HL-60 (cell line): ENCODE measurements at regions not wholly inside any gene's neighbourhood (a gene's known extent, or its start where the extent isn't known, plus 50 kb on each side); places are given as distances from the start of the nearest gene placed in this dataset.

Experiments
- DNase-seq, 2 experiments: peaks; one replicate each; pipeline ENCODE4 v3.0.0-alpha.2; 2010 to 2020; ENCODE audit warnings: low read depth in 1 of 2, low spot score in 1 of 2
- H3K27ac ChIP-seq: fragments of 250-450 bp; sonication (Bioruptor Pico); replicated peaks from 2 replicates; pipeline ENCODE4 v1.5.1; 2020; ENCODE audit warnings: mild to moderate bottlenecking, moderate library complexity
- H3K27me3 ChIP-seq: fragments of 250-450 bp; sonication (Bioruptor Pico); 2 replicates; pipeline ENCODE4 v1.5.1; 2021; ENCODE audit warnings: mild to moderate bottlenecking, moderate library complexity; ENCODE audit not compliant: insufficient read depth, poor library complexity, severe bottlenecking
- H3K4me3 ChIP-seq: replicated peaks from 2 replicates; pipeline ENCODE4 v1.5.1; 2011; ENCODE audit warnings: mild to moderate bottlenecking, control low read depth, low read length; ENCODE audit not compliant: insufficient read depth
- GABPA ChIP-seq: IDR thresholded peaks from 2 replicates; pipeline ENCODE4 v1.6.1; 2012; ENCODE audit warnings: low read depth
- POLR2AphosphoS5 ChIP-seq: IDR thresholded peaks from 2 replicates; pipeline ENCODE4 v1.6.1; 2012; ENCODE audit warnings: low read depth
- SPI1 ChIP-seq: IDR thresholded peaks from 2 replicates; pipeline ENCODE4 v1.6.1; 2012; ENCODE audit warnings: low read depth, mild to moderate bottlenecking, borderline replicate concordance
- TF ChIP-seq, protein P1 (sequence below): IDR thresholded peaks from 2 replicates; pipeline ENCODE4 v1.6.1; 2012; ENCODE audit warnings: low read depth; ENCODE audit not compliant: insufficient replicate concordance
- TF ChIP-seq, protein P2 (sequence below): IDR thresholded peaks from one replicate; pipeline ENCODE4 v1.5.1; 2011; ENCODE audit warnings: low read length, control low read depth, inconsistent platforms; ENCODE audit not compliant: insufficient read depth

DNA sequence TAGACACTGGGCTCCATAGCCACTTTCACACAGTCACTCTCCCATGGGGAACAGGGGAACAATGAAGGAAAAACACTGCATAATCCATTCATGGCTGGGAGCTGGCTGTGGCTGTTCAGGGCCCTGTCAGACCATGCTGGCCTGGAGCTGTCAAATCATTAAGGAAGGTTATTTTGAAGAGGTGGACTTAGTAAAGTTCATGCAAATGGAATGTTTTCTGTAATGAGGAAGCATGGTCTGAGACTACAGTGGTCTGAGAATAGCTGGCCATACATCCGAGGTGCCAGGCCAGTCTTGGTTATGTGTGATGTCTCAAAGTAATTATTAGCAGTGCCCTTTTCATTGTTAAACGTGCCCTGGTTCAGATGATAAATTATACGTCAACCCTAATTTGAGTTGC, 117.1 kb upstream of the MRPS22 start:
- no peak for DNase-seq
- no peak for TF ChIP-seq SPI1
- TF ChIP-seq GABPA: no peak
- TF ChIP-seq POLR2AphosphoS5: no peak
- TF ChIP-seq, protein P1, sequence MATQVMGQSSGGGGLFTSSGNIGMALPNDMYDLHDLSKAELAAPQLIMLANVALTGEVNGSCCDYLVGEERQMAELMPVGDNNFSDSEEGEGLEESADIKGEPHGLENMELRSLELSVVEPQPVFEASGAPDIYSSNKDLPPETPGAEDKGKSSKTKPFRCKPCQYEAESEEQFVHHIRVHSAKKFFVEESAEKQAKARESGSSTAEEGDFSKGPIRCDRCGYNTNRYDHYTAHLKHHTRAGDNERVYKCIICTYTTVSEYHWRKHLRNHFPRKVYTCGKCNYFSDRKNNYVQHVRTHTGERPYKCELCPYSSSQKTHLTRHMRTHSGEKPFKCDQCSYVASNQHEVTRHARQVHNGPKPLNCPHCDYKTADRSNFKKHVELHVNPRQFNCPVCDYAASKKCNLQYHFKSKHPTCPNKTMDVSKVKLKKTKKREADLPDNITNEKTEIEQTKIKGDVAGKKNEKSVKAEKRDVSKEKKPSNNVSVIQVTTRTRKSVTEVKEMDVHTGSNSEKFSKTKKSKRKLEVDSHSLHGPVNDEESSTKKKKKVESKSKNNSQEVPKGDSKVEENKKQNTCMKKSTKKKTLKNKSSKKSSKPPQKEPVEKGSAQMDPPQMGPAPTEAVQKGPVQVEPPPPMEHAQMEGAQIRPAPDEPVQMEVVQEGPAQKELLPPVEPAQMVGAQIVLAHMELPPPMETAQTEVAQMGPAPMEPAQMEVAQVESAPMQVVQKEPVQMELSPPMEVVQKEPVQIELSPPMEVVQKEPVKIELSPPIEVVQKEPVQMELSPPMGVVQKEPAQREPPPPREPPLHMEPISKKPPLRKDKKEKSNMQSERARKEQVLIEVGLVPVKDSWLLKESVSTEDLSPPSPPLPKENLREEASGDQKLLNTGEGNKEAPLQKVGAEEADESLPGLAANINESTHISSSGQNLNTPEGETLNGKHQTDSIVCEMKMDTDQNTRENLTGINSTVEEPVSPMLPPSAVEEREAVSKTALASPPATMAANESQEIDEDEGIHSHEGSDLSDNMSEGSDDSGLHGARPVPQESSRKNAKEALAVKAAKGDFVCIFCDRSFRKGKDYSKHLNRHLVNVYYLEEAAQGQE: no peak
- TF ChIP-seq, protein P2, sequence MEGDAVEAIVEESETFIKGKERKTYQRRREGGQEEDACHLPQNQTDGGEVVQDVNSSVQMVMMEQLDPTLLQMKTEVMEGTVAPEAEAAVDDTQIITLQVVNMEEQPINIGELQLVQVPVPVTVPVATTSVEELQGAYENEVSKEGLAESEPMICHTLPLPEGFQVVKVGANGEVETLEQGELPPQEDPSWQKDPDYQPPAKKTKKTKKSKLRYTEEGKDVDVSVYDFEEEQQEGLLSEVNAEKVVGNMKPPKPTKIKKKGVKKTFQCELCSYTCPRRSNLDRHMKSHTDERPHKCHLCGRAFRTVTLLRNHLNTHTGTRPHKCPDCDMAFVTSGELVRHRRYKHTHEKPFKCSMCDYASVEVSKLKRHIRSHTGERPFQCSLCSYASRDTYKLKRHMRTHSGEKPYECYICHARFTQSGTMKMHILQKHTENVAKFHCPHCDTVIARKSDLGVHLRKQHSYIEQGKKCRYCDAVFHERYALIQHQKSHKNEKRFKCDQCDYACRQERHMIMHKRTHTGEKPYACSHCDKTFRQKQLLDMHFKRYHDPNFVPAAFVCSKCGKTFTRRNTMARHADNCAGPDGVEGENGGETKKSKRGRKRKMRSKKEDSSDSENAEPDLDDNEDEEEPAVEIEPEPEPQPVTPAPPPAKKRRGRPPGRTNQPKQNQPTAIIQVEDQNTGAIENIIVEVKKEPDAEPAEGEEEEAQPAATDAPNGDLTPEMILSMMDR: no peak
- Histone ChIP-seq H3K27ac (no peak overlapping the region), H3K27me3 (no peaks in the 10 kb centered on the region), H3K4me3 (no peak overlapping the region)

DNA sequence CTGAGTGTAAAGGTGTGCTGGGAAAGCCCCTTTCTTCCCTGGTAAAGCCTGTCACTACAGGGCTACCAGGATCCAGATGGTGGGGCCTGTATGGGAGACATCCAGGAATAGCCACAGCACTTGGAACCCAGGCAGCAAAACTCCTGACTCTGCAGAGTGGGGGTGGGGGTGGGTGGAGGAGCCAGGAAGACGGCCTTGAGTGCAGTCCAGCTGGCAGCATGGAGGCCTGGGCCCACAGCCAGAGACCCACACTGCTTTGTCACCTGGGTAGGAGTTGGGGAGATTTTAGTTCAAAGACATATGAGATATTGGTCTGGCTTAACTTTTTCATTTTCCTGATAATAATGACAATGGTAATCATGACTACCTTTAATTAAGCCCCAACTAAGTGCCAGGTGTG, 116.7 kb upstream of the MRPS22 start:
- no peak for DNase-seq
- Histone ChIP-seq H3K4me3 (no peak overlapping the region), H3K27ac (no peak overlapping the region), H3K27me3 (no peaks in the 10 kb centered on the region)
- TF ChIP-seq SPI1: no peak
- TF ChIP-seq, protein P2: no peak
- no peak for TF ChIP-seq POLR2AphosphoS5
- no peak for TF ChIP-seq GABPA
- TF ChIP-seq, protein P1: no peak

- no peak for TF ChIP-seq GABPA
- Histone ChIP-seq H3K4me3 (no peak overlapping the region), H3K27me3 (no peaks in the 10 kb centered on the region), H3K27ac (no peak overlapping the region)
- no peak for DNase-seq
Measured at GRCh38 chr3:139227827-139228226, 116.0 kb upstream of the MRPS22 start.

DNA sequence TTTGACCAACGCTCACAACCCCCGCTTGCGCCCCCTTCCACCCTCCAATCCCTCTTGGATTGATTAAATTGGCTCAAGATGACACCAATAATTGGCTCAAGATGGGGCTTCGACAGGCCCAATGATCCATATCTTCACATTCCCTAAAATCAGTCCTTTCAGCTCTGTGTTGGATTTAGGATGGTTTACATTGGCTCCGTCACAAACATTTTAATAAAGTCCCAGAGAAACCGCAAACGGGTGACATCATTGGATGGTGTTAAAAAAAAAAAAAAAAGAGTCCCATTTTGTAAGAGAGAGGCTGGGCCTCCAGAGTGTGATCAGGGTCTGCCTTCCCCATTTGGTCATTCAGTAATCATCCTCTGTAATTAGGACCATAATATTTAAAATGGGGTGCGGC, 113.4 kb upstream of the MRPS22 start:
- DNase-seq: no peak
- no peak overlapping the region for H3K4me3 ChIP-seq
- H3K27me3 ChIP-seq: no peaks in the 10 kb centered on the region
- no peak overlapping the region for H3K27ac ChIP-seq
- TF ChIP-seq SPI1: no peak
- TF ChIP-seq, protein P1: no peak
- no peak for TF ChIP-seq GABPA
- TF ChIP-seq, protein P2: no peak
- TF ChIP-seq POLR2AphosphoS5: no peak
